HCT116 (cell line): ENCODE measurements at regions not wholly inside any gene's neighbourhood (a gene's known extent, or its start where the extent isn't known, plus 50 kb on each side); places are given as distances from the start of the nearest gene placed in this dataset.

ENCODE experiments used
- ATAC-seq: fragments of 200-7000 bp; cut with Tn5 transposase; 2 replicates; pipeline ENCODE4 v1.9.1; 2020; ENCODE audit warnings: mild to moderate bottlenecking, moderate library complexity
- BruUV-seq: library from RNA; stranded (reverse); fragments of 400-500 nt; replicated peaks from 2 replicates; lab custom pipeline; 2021; lab: Mats Ljungman, UMichigan
- CTCF ChIA-PET: fragments of 300-600 bp; sonication (Branson Sonifier 250); formaldehyde crosslinking; loops from one replicate; lab custom pipeline; 2021; ENCODE audit warnings: antibody characterized with exemption; lab: Charles Lee
- POLR2A ChIA-PET: fragments of 300-600, 350-600 bp; sonication (Branson Sonifier 250); formaldehyde crosslinking; loops from one replicate; lab custom pipeline; 2021; ENCODE audit warnings: antibody characterized with exemption; lab: Charles Lee
- RAD21 ChIA-PET, 2 experiments: fragments of 300-600 bp; sonication (Branson Sonifier 250); formaldehyde crosslinking; loops; one replicate each; lab custom pipeline; 2023; ENCODE audit warnings: low total read pairs in 2 of 2; ENCODE audit not compliant: uncharacterized antibody in 2 of 2, unreplicated experiment in 2 of 2, low non-redundant PET in 1 of 2; lab: Charles Lee
- DNase-seq: peaks from one replicate; pipeline ENCODE4 v3.0.0-alpha.2; 2010; ENCODE audit warnings: low read depth, low spot score
- H2AFZ ChIP-seq: fragments of 200-600 bp; shearing (Covaris generic), sonication (generic); 2 replicates; pipeline ENCODE4 v1.6.1; 2017; ENCODE audit warnings: low read depth, mixed run types, mixed read lengths, antibody characterized with exemption, low read length; ENCODE audit not compliant: poor library complexity, severe bottlenecking
- H3K27ac ChIP-seq: 2 replicates; pipeline ENCODE4 v1.5.1; 2012; ENCODE audit warnings: low read depth, low read length
- H3K27me3 ChIP-seq: fragments of 200-600 bp; sonication (generic); 2 replicates; pipeline ENCODE4 v1.6.1; 2016; ENCODE audit warnings: mixed run types, low read length, mixed read lengths; ENCODE audit not compliant: insufficient read depth
- H3K36me3 ChIP-seq, 2 experiments: fragments of 200-500 bp in 1 of 2; fragments of 200-600 bp in 1 of 2; sonication (Bioruptor generic) in 1 of 2; sonication (generic) in 1 of 2; 2 replicates each; pipeline versions ENCODE4 v1.5.1 to v1.6.1; 2014 to 2016; ENCODE audit warnings: low read length in 2 of 2, inconsistent platforms in 1 of 2, mixed read lengths in 1 of 2, mixed run types in 1 of 2; ENCODE audit not compliant: insufficient read depth in 2 of 2, control insufficient read depth in 1 of 2
- H3K4me1 ChIP-seq, 2 experiments: fragments of 200-600 bp in 1 of 2; sonication (generic) in 1 of 2; 2 replicates each; pipeline versions ENCODE4 v1.5.1 to v1.6.1; 2012 to 2017; ENCODE audit warnings: low read length in 2 of 2, inconsistent platforms in 1 of 2, mild to moderate bottlenecking in 1 of 2, mixed read lengths in 1 of 2, mixed run types in 1 of 2, moderate library complexity in 1 of 2; ENCODE audit not compliant: insufficient read depth in 2 of 2, control insufficient read depth in 1 of 2
- H3K4me2 ChIP-seq: fragments of 200-600 bp; sonication (generic); 2 replicates; pipeline ENCODE4 v1.6.1; 2017; ENCODE audit warnings: mixed run types, low read length, mixed read lengths
- H3K4me3 ChIP-seq, 2 experiments: fragments of 200-600 bp in 1 of 2; sonication (generic) in 1 of 2; replicated peaks in 1 of 2; 2 replicates each; pipeline ENCODE4 v1.5.1; 2011 to 2016; ENCODE audit warnings: low read length in 2 of 2, control low read depth in 1 of 2, low read depth in 1 of 2, mild to moderate bottlenecking in 1 of 2, mixed read lengths in 1 of 2, mixed run types in 1 of 2
- H3K79me2 ChIP-seq: fragments of 200-600 bp; sonication (generic); 2 replicates; pipeline ENCODE4 v1.6.1; 2017; ENCODE audit warnings: mild to moderate bottlenecking, mixed run types, low read length, moderate library complexity, mixed read lengths; ENCODE audit not compliant: insufficient read depth
- H3K9ac ChIP-seq: fragments of 200-600 bp; sonication (generic); 2 replicates; pipeline ENCODE4 v1.6.1; 2016; ENCODE audit warnings: low read length, mixed read lengths
- H3K9me2 ChIP-seq: fragments of 200-600 bp; sonication (generic), shearing (Covaris generic); 2 replicates; pipeline ENCODE4 v1.6.1; 2017; ENCODE audit warnings: mixed run types, mild to moderate bottlenecking, moderate library complexity; ENCODE audit not compliant: insufficient read depth
- H3K9me3 ChIP-seq, 2 experiments: fragments of 200-500 bp in 1 of 2; fragments of 200-600 bp in 1 of 2; sonication (Bioruptor generic) in 1 of 2; sonication (generic) in 1 of 2; 2 replicates each; pipeline ENCODE4 v1.6.1; 2014 to 2017; ENCODE audit warnings: low read length in 2 of 2, mixed read lengths in 2 of 2, inconsistent platforms in 1 of 2, low read depth in 1 of 2, mild to moderate bottlenecking in 1 of 2, mixed run types in 1 of 2, moderate library complexity in 1 of 2; ENCODE audit not compliant: control insufficient read depth in 1 of 2, insufficient read depth in 1 of 2
- H4K20me1 ChIP-seq: fragments of 200-600 bp; sonication (generic), shearing (Covaris generic); 2 replicates; pipeline ENCODE4 v1.6.1; 2017; ENCODE audit warnings: mixed run types, mild to moderate bottlenecking, moderate library complexity; ENCODE audit not compliant: insufficient read depth
- FOSL1 ChIP-seq: IDR thresholded peaks from 2 replicates; pipeline ENCODE4 v1.6.1; 2012; ENCODE audit warnings: low read depth
- JUND ChIP-seq: IDR thresholded peaks from 2 replicates; pipeline ENCODE4 v1.6.1; 2012
- POLR2A ChIP-seq: IDR thresholded peaks from 2 replicates; pipeline ENCODE4 v1.7.0; 2011; ENCODE audit warnings: borderline replicate concordance; ENCODE audit not compliant: insufficient read depth, insufficient read length; ENCODE audit errors: extremely low read depth
- YY1 ChIP-seq: IDR thresholded peaks from 2 replicates; pipeline ENCODE4 v1.6.1; 2011; ENCODE audit warnings: low read length, low read depth, moderate library complexity, mild to moderate bottlenecking; ENCODE audit not compliant: insufficient replicate concordance; ENCODE audit errors: extremely low read depth
- intact Hi-C: fragments of 100-400 bp; cut with micrococcal nuclease; formaldehyde crosslinking; loops from 2 replicates; pipeline ENCODE4 v1.10.0; 2022

- DNase-seq (no peak), ATAC-seq (no peak)
- no peaks in the 10 kb centered on the region for H3K27me3 ChIP-seq
- no peak overlapping the region for H3K9ac ChIP-seq
- H3K36me3 ChIP-seq: no peaks in the 10 kb centered on the region
- H3K27ac ChIP-seq: no peak overlapping the region
- no TSS peak for BruUV-seq
- no peaks in the 10 kb centered on the region for H4K20me1 ChIP-seq
- no peaks in the 10 kb centered on the region; a peak in 1 of 4 replicates for H3K9me3 ChIP-seq
- no peak overlapping the region for H3K4me3 ChIP-seq
- H2AFZ ChIP-seq: no peak overlapping the region
- CTCF ChIA-PET: no interaction called here
- RAD21 ChIA-PET: no interaction called here
- intact Hi-C loops: loop anchor here (5.0 kb wide), 1 partner anchor 563 kb away; no protein-coding TSS in a partner anchor
- no peaks in the 10 kb centered on the region for H3K79me2 ChIP-seq
- H3K9me2 ChIP-seq: no peaks in the 10 kb centered on the region
- POLR2A ChIA-PET: no interaction called here
- TF ChIP-seq YY1: no peak
- H3K4me2 ChIP-seq: peak overlapping the region; percentile 9; the same call in 1 of the 2 replicates
- peaks cover 0 to 12% of the 10 kb centered on the region in 2 experiments; a peak in 1 of 4 replicates for H3K4me1 ChIP-seq
Measured at GRCh38 chr4:13920111-13920875, 292.8 kb upstream of the BOD1L1 start.

- TF ChIP-seq POLR2A (no peak), FOSL1 (peak; percentile 42; the same call in 1 of the 2 replicates), JUND (peak; percentile 29; the same call in 1 of the 2 replicates)
- no TSS peak for BruUV-seq
- H3K36me3 ChIP-seq: no peaks in the 10 kb centered on the region
- POLR2A ChIA-PET: no interaction called here
- peaks cover 0 to 12% of the 10 kb centered on the region in 2 experiments; a peak in 1 of 4 replicates for H3K4me1 ChIP-seq
- H4K20me1 ChIP-seq: no peaks in the 10 kb centered on the region
- H3K9ac ChIP-seq: no peak overlapping the region
- intact Hi-C loops: loop anchor here (5.0 kb wide), 1 partner anchor 564 kb away; no protein-coding TSS in a partner anchor
- H3K27me3 ChIP-seq: no peaks in the 10 kb centered on the region
- ATAC-seq: peak; percentile 20; the same call in 1 of the 2 replicates
- DNase-seq: no peak
- no peak overlapping the region for H3K27ac ChIP-seq
- no peaks in the 10 kb centered on the region for H3K79me2 ChIP-seq
- H3K9me3 ChIP-seq: no peaks in the 10 kb centered on the region; a peak in 1 of 4 replicates
- CTCF ChIA-PET: no interaction called here
- no peak overlapping the region for H3K4me3 ChIP-seq
- RAD21 ChIA-PET: no interaction called here
- H2AFZ ChIP-seq: no peak overlapping the region
- H3K9me2 ChIP-seq: no peaks in the 10 kb centered on the region
- peak overlapping the region; percentile 9; the same call in 1 of the 2 replicates for H3K4me2 ChIP-seq
Measured at GRCh38 chr4:13920901-13921300, 293.4 kb upstream of the BOD1L1 start.
